ENCODE measurements at regions not wholly inside any gene's neighbourhood (a gene's known extent, or its start where the extent isn't known, plus 50 kb on each side); places are given as distances from the start of the nearest gene placed in this dataset.

GRCh38 chr6:48249071-48249470 is 138.1 kb upstream of the PTCHD4 start:
- Mint-ChIP-seq H3K9me3 (ENCODE audit: unreplicated experiment) (no peaks in the 10 kb centered on the region), H3K27me3 (ENCODE audit: insufficient read depth, unreplicated experiment) (no peaks in the 10 kb centered on the region), H3K36me3 (ENCODE audit: insufficient read depth, unreplicated experiment) (no peaks in the 10 kb centered on the region), H3K27ac (ENCODE audit: low read depth, unreplicated experiment) (no peak overlapping the region), H3K4me1 (ENCODE audit: insufficient read depth, unreplicated experiment) (peaks cover 10% of the 10 kb centered on the region), H3K4me3 (ENCODE audit: unreplicated experiment) (no peak overlapping the region)
- CTCF ChIA-PET: interaction anchor here (0.6 to 1.1 kb wide), 3 partner anchors 92 to 170 kb away, joined by 3 to 4 read pairs (median 3); no protein-coding TSS in a partner anchor
- intact Hi-C loops (cut with micrococcal nuclease): no loop called here
- no peak for TF ChIP-seq CTCF (IDR thresholded peaks at IDR 0.05; ENCODE audit: unreplicated experiment)
- POLR2A ChIA-PET: interaction anchor here (1.6 kb wide), 1 partner anchor 138 kb away, joined by 4 read pairs; the partner anchor contains the start of gene PTCHD4
- BruUV-seq (replicated peaks): no TSS peak
- no peak for DNase-seq (ENCODE audit: unreplicated experiment)

GRCh38 chr6:48243071-48243470 is 132.1 kb upstream of the PTCHD4 start:
- no peaks in the 10 kb centered on the region for H3K4me1 Mint-ChIP-seq (ENCODE audit: insufficient read depth, unreplicated experiment)
- CTCF ChIA-PET: interaction anchor here (0.5 to 0.6 kb wide), 3 partner anchors 188 to 1394 kb away, joined by 3 read pairs; no protein-coding TSS in a partner anchor
- H3K27me3 Mint-ChIP-seq (ENCODE audit: insufficient read depth, unreplicated experiment): no peaks in the 10 kb centered on the region
- BruUV-seq (replicated peaks): no TSS peak
- H3K36me3 Mint-ChIP-seq (ENCODE audit: insufficient read depth, unreplicated experiment): no peaks in the 10 kb centered on the region
- no peak overlapping the region for H3K27ac Mint-ChIP-seq (ENCODE audit: low read depth, unreplicated experiment)
- no peak for DNase-seq (ENCODE audit: unreplicated experiment)
- POLR2A ChIA-PET: no interaction called here
- TF ChIP-seq CTCF (IDR thresholded peaks at IDR 0.05; ENCODE audit: unreplicated experiment): no peak
- no peaks in the 10 kb centered on the region for H3K9me3 Mint-ChIP-seq (ENCODE audit: unreplicated experiment)
- intact Hi-C loops (cut with micrococcal nuclease): no loop called here
- H3K4me3 Mint-ChIP-seq (ENCODE audit: unreplicated experiment): no peak overlapping the region

- no peak for TF ChIP-seq CTCF (IDR thresholded peaks at IDR 0.05; ENCODE audit: unreplicated experiment)
- DNase-seq (ENCODE audit: unreplicated experiment): no peak
- H3K9me3 Mint-ChIP-seq (ENCODE audit: unreplicated experiment): peaks cover 26% of the 10 kb centered on the region
- no peaks in the 10 kb centered on the region for H3K4me1 Mint-ChIP-seq (ENCODE audit: insufficient read depth, unreplicated experiment)
- BruUV-seq (replicated peaks): no TSS peak
- ChIA-PET CTCF (interaction anchor here (0.6 to 0.7 kb wide), 2 partner anchors 18 to 36 kb away, joined by 3 read pairs; no protein-coding TSS in a partner anchor), POLR2A (no interaction called here)
- H3K36me3 Mint-ChIP-seq (ENCODE audit: insufficient read depth, unreplicated experiment): no peaks in the 10 kb centered on the region
- no peaks in the 10 kb centered on the region for H3K27me3 Mint-ChIP-seq (ENCODE audit: insufficient read depth, unreplicated experiment)
- intact Hi-C loops (cut with micrococcal nuclease): no loop called here
- no peak overlapping the region for H3K27ac Mint-ChIP-seq (ENCODE audit: low read depth, unreplicated experiment)
- no peak overlapping the region for H3K4me3 Mint-ChIP-seq (ENCODE audit: unreplicated experiment)
These were observed 129.3 kb upstream of the PTCHD4 start for GRCh38 chr6:48240287-48240686.

GRCh38 chr6:48236375-48236774 is 125.4 kb upstream of the PTCHD4 start:
- no TSS peak for BruUV-seq (replicated peaks)
- H3K4me1 Mint-ChIP-seq (ENCODE audit: insufficient read depth, unreplicated experiment): no peaks in the 10 kb centered on the region
- DNase-seq (ENCODE audit: unreplicated experiment): no peak
- H3K4me3 Mint-ChIP-seq (ENCODE audit: unreplicated experiment): no peak overlapping the region
- ChIA-PET CTCF (no interaction called here), POLR2A (interaction anchor here (0.7 kb wide), 1 partner anchor 815 kb away, joined by 4 read pairs; no protein-coding TSS in a partner anchor)
- peaks cover 29% of the 10 kb centered on the region for H3K9me3 Mint-ChIP-seq (ENCODE audit: unreplicated experiment)
- H3K36me3 Mint-ChIP-seq (ENCODE audit: insufficient read depth, unreplicated experiment): no peaks in the 10 kb centered on the region
- H3K27me3 Mint-ChIP-seq (ENCODE audit: insufficient read depth, unreplicated experiment): no peaks in the 10 kb centered on the region
- intact Hi-C loops (cut with micrococcal nuclease): no loop called here
- no peak overlapping the region for H3K27ac Mint-ChIP-seq (ENCODE audit: low read depth, unreplicated experiment)
- no peak for TF ChIP-seq CTCF (IDR thresholded peaks at IDR 0.05; ENCODE audit: unreplicated experiment)

Measured in MCF 10A (cell line).